ENCODE measurements at regions not wholly inside any gene's neighbourhood (a gene's known extent, or its start where the extent isn't known, plus 50 kb on each side); places are given as distances from the start of the nearest gene placed in this dataset.

- DNase-seq (ENCODE audit: low read depth), result no peak
- TF ChIP-seq, protein P1, sequence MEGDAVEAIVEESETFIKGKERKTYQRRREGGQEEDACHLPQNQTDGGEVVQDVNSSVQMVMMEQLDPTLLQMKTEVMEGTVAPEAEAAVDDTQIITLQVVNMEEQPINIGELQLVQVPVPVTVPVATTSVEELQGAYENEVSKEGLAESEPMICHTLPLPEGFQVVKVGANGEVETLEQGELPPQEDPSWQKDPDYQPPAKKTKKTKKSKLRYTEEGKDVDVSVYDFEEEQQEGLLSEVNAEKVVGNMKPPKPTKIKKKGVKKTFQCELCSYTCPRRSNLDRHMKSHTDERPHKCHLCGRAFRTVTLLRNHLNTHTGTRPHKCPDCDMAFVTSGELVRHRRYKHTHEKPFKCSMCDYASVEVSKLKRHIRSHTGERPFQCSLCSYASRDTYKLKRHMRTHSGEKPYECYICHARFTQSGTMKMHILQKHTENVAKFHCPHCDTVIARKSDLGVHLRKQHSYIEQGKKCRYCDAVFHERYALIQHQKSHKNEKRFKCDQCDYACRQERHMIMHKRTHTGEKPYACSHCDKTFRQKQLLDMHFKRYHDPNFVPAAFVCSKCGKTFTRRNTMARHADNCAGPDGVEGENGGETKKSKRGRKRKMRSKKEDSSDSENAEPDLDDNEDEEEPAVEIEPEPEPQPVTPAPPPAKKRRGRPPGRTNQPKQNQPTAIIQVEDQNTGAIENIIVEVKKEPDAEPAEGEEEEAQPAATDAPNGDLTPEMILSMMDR (IDR thresholded peaks at IDR 0.05; ENCODE audit: control insufficient read depth, extremely low read depth, insufficient read depth), result no peak
- no peak overlapping the region for H3K4me3 ChIP-seq (ENCODE audit: low read depth, low read length)
Observed at GRCh38 chr6:141848029-141848890, 284.5 kb upstream of the GJE1 start.

DNA sequence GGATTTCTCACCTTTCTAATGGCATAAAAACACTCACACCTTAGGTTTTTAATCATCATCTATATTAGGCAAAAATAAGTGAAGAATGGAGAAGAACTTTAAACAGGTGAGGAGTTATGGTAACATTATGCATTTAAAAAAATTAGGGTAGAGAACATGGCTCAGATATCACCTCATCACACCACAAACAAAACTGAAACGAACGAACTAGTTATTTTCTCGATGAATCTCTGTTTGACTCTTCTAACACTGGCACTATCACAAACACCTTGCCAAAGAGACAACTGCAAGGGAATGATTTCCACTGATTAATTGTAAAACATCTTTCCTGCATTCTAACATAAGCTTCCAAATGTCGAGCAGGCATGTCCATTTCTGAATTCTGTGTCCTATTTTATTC, 286.1 kb upstream of the GJE1 start:
- TF ChIP-seq, protein P1 (IDR thresholded peaks at IDR 0.05; ENCODE audit: control insufficient read depth, extremely low read depth, insufficient read depth), result no peak
- H3K4me3 ChIP-seq (ENCODE audit: low read depth, low read length), result no peak overlapping the region
- no peak for DNase-seq (ENCODE audit: low read depth)

DNA sequence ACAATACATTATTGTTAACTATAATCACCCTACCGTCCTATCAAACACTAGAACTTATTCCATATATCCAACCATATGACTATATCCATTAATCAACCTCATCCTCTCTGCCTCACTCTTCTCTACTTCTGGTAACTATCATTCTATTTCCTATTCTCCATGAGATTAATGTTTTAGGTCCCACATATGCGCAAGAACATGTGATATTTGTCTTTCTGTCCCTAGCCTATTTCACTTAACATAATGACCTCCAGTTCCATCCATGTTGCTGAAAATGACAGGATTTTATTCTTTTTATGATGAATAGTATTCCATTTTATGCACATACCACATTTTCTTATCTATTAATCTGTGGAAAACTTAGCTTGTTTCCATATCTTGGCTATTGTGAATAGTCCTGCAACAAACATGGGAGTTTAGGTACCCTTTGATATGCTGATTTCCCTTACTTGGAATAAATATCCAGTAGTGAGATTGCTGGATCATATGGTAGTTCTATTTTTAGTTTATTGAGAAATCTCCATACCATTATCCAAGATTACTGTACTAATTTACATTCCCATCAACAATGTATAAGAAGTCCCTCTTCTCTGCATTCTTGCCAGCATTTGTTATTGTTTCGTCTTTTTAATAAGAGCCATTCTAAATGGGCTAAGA, 289.4 kb upstream of the GJE1 start:
- TF ChIP-seq, protein P1 (IDR thresholded peaks at IDR 0.05; ENCODE audit: control insufficient read depth, extremely low read depth, insufficient read depth), result no peak

GRCh38 chr6:141833001-141833655, 299.6 kb upstream of the GJE1 start:
- TF ChIP-seq, protein P1 (IDR thresholded peaks at IDR 0.05; ENCODE audit: control insufficient read depth, extremely low read depth, insufficient read depth), result no peak
- no peak for DNase-seq (ENCODE audit: low read depth)
- H3K4me3 ChIP-seq (ENCODE audit: low read depth, low read length), result no peak overlapping the region

More for the DNA sequence above, 289.4 kb upstream of the GJE1 start:
- DNase-seq (ENCODE audit: low read depth), result no peak
- no peak overlapping the region for H3K4me3 ChIP-seq (ENCODE audit: low read depth, low read length)

- no peak overlapping the region for H3K4me3 ChIP-seq (ENCODE audit: low read depth, low read length)
- TF ChIP-seq, protein P1 (IDR thresholded peaks at IDR 0.05; ENCODE audit: control insufficient read depth, extremely low read depth, insufficient read depth), result no peak
- no peak for DNase-seq (ENCODE audit: low read depth)
Observed at GRCh38 chr6:141830530-141830929, 302.2 kb upstream of the GJE1 start.

DNA sequence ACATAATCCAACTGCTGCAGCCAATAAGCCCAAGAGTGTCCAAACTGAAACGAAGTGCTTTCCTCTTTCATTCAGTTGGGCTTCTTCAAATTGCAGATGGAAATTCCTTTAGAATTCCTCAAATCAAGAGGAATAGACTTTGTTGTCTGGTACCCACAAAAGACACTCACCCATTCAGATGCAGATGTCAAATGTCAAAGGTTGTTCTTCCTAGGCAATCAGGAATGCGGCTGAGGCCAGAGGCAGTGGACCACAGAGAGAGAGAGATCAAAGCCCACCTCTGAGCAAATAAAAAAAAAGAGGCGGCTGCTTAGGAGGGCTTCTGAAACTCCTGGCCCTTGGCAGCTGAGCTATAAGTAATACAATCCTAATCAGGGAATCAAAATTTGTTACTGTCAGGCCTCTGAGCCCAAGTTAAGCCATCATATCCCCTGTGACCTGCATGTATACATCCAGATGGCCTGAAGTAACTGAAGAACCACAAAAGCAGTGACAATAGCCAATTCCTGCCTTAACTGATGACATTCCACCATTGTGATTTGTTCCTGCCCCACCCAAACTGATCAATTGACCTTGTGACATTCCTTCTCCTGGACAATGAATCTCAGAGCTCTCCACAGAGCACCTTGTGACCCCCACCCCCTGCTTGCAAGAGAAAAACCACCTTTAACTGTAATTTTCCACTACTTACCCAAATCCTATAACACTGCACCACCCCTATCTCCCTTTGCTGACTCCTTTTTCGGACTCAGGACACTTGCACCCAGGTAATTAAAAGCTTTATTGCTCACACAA, 303.0 kb upstream of the GJE1 start:
- no peak for DNase-seq (ENCODE audit: low read depth)
- TF ChIP-seq, protein P1 (IDR thresholded peaks at IDR 0.05; ENCODE audit: control insufficient read depth, extremely low read depth, insufficient read depth), result no peak
- H3K4me3 ChIP-seq (ENCODE audit: low read depth, low read length), result no peak overlapping the region
